Right lobe of liver (tissue), 6 donors: ENCODE measurements at regions not wholly inside any gene's neighbourhood (a gene's known extent, or its start where the extent isn't known, plus 50 kb on each side); places are given as distances from the start of the nearest gene placed in this dataset.

Experiments
- ATAC-seq, 4 donors: fragments of 200-7000 bp; cut with Tn5 transposase; one replicate each; pipeline ENCODE4 v1.9.1; 2020; ENCODE audit warnings: mild to moderate bottlenecking in 4 of 4, moderate library complexity in 4 of 4
- DNase-seq, 3 donors: peaks; one replicate each; pipeline ENCODE4 v3.0.0-alpha.2; 2020
- H3K27ac ChIP-seq, 3 donors: fragments of 200-600 bp; one replicate each; pipeline ENCODE4 v1.8.0; 2022
- H3K27me3 ChIP-seq, 2 donors: fragments of 200-600 bp; one replicate each; pipeline ENCODE4 v1.8.0; 2022
- H3K36me3 ChIP-seq, 4 donors: fragments of 200-600 bp; sonication (generic) in 1 of 4; one replicate each; pipeline versions ENCODE4 v1.5.1 to v1.8.0; 2017 to 2022; ENCODE audit warnings: control low read depth in 1 of 4
- H3K4me1 ChIP-seq, 4 donors: fragments of 200-600 bp; sonication (generic) in 1 of 4; one replicate each; pipeline versions ENCODE4 v1.5.1 to v1.8.0; 2017 to 2022; ENCODE audit warnings: control low read depth in 1 of 4
- H3K4me3 ChIP-seq, 3 donors: fragments of 200-600 bp; one replicate each; pipeline ENCODE4 v1.8.0; 2022
- H3K9me3 ChIP-seq, 4 donors: fragments of 200-600 bp; sonication (generic) in 1 of 4; one replicate each; pipeline versions ENCODE4 v1.5.1 to v1.8.0; 2017 to 2022; ENCODE audit warnings: control low read depth in 1 of 4
- POLR2A ChIP-seq: fragments of 450-650 bp; IDR thresholded peaks from one replicate; pipeline ENCODE4 v1.6.1; 2017; ENCODE audit warnings: antibody characterized with exemption, mild to moderate bottlenecking
- WGBS: methylation state at CpG from one replicate; pipeline ENCODE4 v1.1.6; 2018; ENCODE audit warnings: low coverage, low lambda C conversion rate; ENCODE audit not compliant: insufficient coverage; ENCODE audit errors: missing lambda C conversion rate; 5-methylcytosine and 5-hydroxymethylcytosine counted together
- intact Hi-C, 2 donors: fragments of 100-400 bp; cut with DNase I; formaldehyde crosslinking; loops; one replicate each; pipeline versions ENCODE4 v1.11.2 to v1.14.1; 2022
- TF ChIP-seq, protein P1 (sequence below), 4 donors: fragments of 200-600 bp in 3 of 4; fragments of 450-650 bp in 1 of 4; IDR thresholded peaks; one replicate each; pipeline versions ENCODE4 v1.5.1 to v1.8.0; 2016 to 2022; ENCODE audit warnings: antibody characterized with exemption in 4 of 4, mild to moderate bottlenecking in 2 of 4
- donor health status: DM: no; HTN: yes; CAD: no.
- donor health status: DM: no; HTN: no; CAD: no.
- donor health status: DM: no; HTN: no; CAD: no.
- donor health status: DM: no; HTN: yes; CAD: no.
- donor health status: DM: no; HTN: yes; CAD: no.

DNA sequence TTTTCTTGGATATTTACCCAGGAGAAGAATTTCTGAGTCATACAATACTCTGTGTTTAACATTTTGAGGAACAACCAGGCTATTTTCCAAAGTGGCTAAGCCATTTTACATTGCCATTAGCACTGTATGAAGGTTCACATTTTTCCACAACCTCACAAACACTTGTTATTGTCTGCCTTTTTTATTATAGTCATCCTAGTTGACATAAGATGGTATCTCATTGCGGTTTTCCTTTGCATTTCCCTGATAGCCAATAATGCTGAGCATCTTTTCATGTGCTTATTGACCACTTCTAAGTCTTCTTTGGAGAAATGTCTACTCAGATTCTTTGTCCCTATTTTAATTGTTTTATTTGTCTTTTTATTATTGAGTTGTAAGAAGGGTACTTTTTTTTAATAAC lies 107.4 kb upstream of the CES5A start:
- Histone ChIP-seq H3K4me3 (no peak overlapping the region), H3K4me1 (no peaks in the 10 kb centered on the region), H3K36me3 (no peaks in the 10 kb centered on the region), H3K9me3 (no peaks in the 10 kb centered on the region), H3K27ac (no peak overlapping the region), H3K27me3 (no peaks in the 10 kb centered on the region)
- TF ChIP-seq POLR2A, result no peak
- TF ChIP-seq, protein P1, sequence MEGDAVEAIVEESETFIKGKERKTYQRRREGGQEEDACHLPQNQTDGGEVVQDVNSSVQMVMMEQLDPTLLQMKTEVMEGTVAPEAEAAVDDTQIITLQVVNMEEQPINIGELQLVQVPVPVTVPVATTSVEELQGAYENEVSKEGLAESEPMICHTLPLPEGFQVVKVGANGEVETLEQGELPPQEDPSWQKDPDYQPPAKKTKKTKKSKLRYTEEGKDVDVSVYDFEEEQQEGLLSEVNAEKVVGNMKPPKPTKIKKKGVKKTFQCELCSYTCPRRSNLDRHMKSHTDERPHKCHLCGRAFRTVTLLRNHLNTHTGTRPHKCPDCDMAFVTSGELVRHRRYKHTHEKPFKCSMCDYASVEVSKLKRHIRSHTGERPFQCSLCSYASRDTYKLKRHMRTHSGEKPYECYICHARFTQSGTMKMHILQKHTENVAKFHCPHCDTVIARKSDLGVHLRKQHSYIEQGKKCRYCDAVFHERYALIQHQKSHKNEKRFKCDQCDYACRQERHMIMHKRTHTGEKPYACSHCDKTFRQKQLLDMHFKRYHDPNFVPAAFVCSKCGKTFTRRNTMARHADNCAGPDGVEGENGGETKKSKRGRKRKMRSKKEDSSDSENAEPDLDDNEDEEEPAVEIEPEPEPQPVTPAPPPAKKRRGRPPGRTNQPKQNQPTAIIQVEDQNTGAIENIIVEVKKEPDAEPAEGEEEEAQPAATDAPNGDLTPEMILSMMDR (IDR thresholded peaks at IDR 0.05), result no peak
- DNase-seq, result no peak
- intact Hi-C loops, result no loop called here
- no peak for ATAC-seq
- 44% methylated on average over 1 of the region's 1 CpG for whole genome bisulfite sequencing

DNA sequence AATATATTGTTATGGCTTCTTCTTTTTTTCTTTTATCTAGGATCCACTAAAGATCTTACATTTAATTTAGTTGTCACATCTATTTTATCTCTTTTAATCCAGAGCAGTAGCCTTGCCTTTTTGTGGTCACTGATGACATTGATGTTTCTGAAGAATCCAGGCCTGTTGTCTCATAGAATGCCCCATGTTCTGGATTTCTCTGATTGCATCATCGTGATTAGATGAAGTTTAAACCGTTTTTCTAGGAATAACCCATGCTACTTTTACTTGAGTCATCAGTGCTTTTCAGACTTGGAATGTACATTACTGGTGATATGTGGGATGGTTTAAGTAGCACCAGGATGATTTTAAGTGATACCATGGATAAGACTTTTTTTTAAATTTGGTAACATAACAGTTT lies 106.4 kb upstream of the CES5A start:
- H3K27me3 ChIP-seq, result no peaks in the 10 kb centered on the region
- WGBS, result 71% methylated on average over 2 of the region's 2 CpGs
- no peaks in the 10 kb centered on the region for H3K9me3 ChIP-seq

GRCh38 chr16:55976815-55977214 lies 101.6 kb upstream of the CES5A start:
- WGBS, result 39% methylated on average over 2 of the region's 2 CpGs

More for the DNA sequence above, 106.4 kb upstream of the CES5A start:
- no peaks in the 10 kb centered on the region for H3K4me1 ChIP-seq
- TF ChIP-seq POLR2A, result no peak
- TF ChIP-seq, protein P1 (IDR thresholded peaks at IDR 0.05), result no peak
- no peaks in the 10 kb centered on the region for H3K36me3 ChIP-seq
- no peak for ATAC-seq
- intact Hi-C loops, result no loop called here
- no peak for DNase-seq
- no peak overlapping the region for H3K27ac ChIP-seq
- no peak overlapping the region for H3K4me3 ChIP-seq

DNA sequence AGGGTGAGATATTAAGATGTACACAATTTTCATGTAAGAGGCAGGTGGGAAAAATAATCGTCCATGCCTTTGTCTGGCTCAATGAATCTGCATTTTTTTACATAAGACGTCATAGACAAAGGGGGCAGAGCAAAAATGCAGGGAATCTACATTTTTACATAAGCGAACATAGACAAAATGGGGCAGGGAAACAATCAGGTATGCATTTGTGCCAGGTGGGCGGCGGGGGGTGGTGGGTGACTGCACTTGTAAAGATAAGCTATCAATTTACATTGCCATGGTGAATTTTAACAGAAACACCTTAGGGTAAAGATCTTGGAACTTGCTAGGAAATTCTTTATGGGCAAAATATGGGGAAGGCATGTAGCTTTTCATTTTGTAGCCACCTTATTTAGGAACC lies 96.3 kb upstream of the CES5A start:
- no peak overlapping the region for H3K4me3 ChIP-seq
- no peaks in the 10 kb centered on the region for H3K4me1 ChIP-seq
- no peak for DNase-seq
- intact Hi-C loops, result no loop called here
- H3K9me3 ChIP-seq, result no peaks in the 10 kb centered on the region
- H3K27me3 ChIP-seq, result no peaks in the 10 kb centered on the region
- H3K27ac ChIP-seq, result no peak overlapping the region
- WGBS, result 64% methylated on average over 5 of the region's 5 CpGs
- TF ChIP-seq, protein P1 (IDR thresholded peaks at IDR 0.05), result no peak
- TF ChIP-seq POLR2A, result no peak
- no peak for ATAC-seq
- no peaks in the 10 kb centered on the region for H3K36me3 ChIP-seq

More at GRCh38 chr16:55976815-55977214, 101.6 kb upstream of the CES5A start:
- ATAC-seq (no peak), DNase-seq (no peak)
- Histone ChIP-seq H3K4me1 (no peaks in the 10 kb centered on the region), H3K27ac (no peak overlapping the region), H3K36me3 (no peaks in the 10 kb centered on the region), H3K9me3 (no peaks in the 10 kb centered on the region), H3K27me3 (no peaks in the 10 kb centered on the region), H3K4me3 (no peak overlapping the region)
- TF ChIP-seq POLR2A, result no peak
- TF ChIP-seq, protein P1 (IDR thresholded peaks at IDR 0.05), result no peak
- intact Hi-C loops, result no loop called here

DNA sequence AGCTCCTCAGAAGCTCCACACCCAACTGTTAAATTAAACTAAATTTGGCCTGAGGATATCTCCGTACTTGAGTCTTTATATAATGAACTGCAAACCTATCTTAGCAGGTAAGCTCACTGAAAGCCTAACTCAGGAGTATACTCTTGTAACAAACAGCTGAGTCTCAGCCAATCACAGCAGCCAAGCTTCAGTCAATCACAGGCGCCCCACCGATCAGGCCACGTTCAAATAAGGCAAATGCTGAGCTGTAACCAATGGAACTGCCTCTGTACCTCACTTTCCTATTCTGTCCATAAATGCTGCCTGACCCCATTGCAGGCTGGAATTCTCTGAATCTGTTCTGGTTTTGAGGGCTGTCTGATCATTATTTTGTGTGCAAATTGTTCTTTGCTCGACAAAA lies 93.0 kb upstream of the CES5A start:
- no peak overlapping the region for H3K4me3 ChIP-seq
- TF ChIP-seq, protein P1 (IDR thresholded peaks at IDR 0.05), result no peak
- ATAC-seq (no peak), DNase-seq (no peak)
- no peaks in the 10 kb centered on the region for H3K36me3 ChIP-seq
- H3K27ac ChIP-seq, result no peak overlapping the region
- 73% methylated on average over 2 of the region's 5 CpGs for WGBS
- H3K27me3 ChIP-seq, result no peaks in the 10 kb centered on the region
- intact Hi-C loops, result no loop called here
- no peaks in the 10 kb centered on the region for H3K9me3 ChIP-seq
- no peaks in the 10 kb centered on the region for H3K4me1 ChIP-seq
